ENCODE measurements at regions not wholly inside any gene's neighbourhood (a gene's known extent, or its start where the extent isn't known, plus 50 kb on each side); places are given as distances from the start of the nearest gene placed in this dataset.

GRCh38 chr16:85199069-85199725 is 86.9 kb upstream of the CIBAR2 start:
- Histone ChIP-seq H3K27ac (ENCODE audit: extremely low read length, insufficient read depth, low read length) (no peak overlapping the region), H3K9ac (ENCODE audit: insufficient read depth, low read depth, low read length) (no peak overlapping the region), H3K79me2 (ENCODE audit: insufficient read depth, low read length) (no peaks in the 10 kb centered on the region), H3K4me3 (replicated peaks in 1 of 3; ENCODE audit: insufficient read depth in 1 of 3, low read depth in 2 of 3, low read length in 3 of 3) (no peak overlapping the region), H3K9me3 (ENCODE audit: low read length) (no peaks in the 10 kb centered on the region), H3K4me1 (ENCODE audit: insufficient read depth, low read length) (peaks cover 100% of the 10 kb centered on the region), H3K27me3 (ENCODE audit: control insufficient read depth in 1 of 2, insufficient read depth in 2 of 2, low read length in 2 of 2) (no peaks in the 10 kb centered on the region; a peak in 1 of 5 replicates), H4K20me1 (ENCODE audit: insufficient read depth, low read length) (no peaks in the 10 kb centered on the region), H3K4me2 (ENCODE audit: low read depth, low read length) (no peak overlapping the region), H2AFZ (ENCODE audit: low read length) (no peak overlapping the region), H3K36me3 (replicated peaks in 1 of 2; ENCODE audit: control insufficient read depth in 1 of 2, insufficient read depth in 2 of 2, low read length in 2 of 2) (no peaks in the 10 kb centered on the region)
- DNase-seq (ENCODE audit: low spot score) = no peak
- CTCF ChIA-PET (ENCODE audit: low intra/inter-chr PET ratio, low total read pairs) = no interaction called here
- intact Hi-C loops (cut with micrococcal nuclease; ENCODE audit: unreplicated experiment) (no loop called here), in situ Hi-C loops (cut with HindIII; ENCODE audit: extremely low pct_ligation_motif_present, low pct_unique_long_range_greater_than_20kb) (no loop called here)
- FAIRE-seq = no peak
- no peak for ATAC-seq
- POLR2A ChIA-PET = interaction anchor here (1.0 to 2.7 kb wide), 3 partner anchors 13 to 40 kb away, joined by 4 to 14 read pairs (median 4); no protein-coding TSS in a partner anchor
- 91% methylated on average over 21 of the region's 21 CpGs for WGBS (ENCODE audit: low lambda C conversion rate)
- TF ChIP-seq MZF1 (CRISPR knock-in tag; IDR thresholded peaks at IDR 0.05; ENCODE audit: borderline replicate concordance) (no peak), KAT7 (CRISPR knock-in tag; IDR thresholded peaks at IDR 0.05; ENCODE audit: borderline replicate concordance) (no peak), PCBP2 (optimal IDR thresholded peaks at IDR 0.05; ENCODE audit: low read depth, low read length, poor library complexity, severe bottlenecking) (no peak), ZNF773 (CRISPR knock-in tag; IDR thresholded peaks at IDR 0.05; ENCODE audit: borderline replicate concordance) (no peak), SALL2 (CRISPR knock-in tag; IDR thresholded peaks at IDR 0.05) (no peak), TEAD2 (CRISPR knock-in tag; IDR thresholded peaks at IDR 0.05) (no peak), GLI4 (CRISPR knock-in tag; IDR thresholded peaks at IDR 0.05; ENCODE audit: borderline replicate concordance) (no peak), MED1 (CRISPR knock-in tag; IDR thresholded peaks at IDR 0.05) (no peak), ZNF616 (CRISPR knock-in tag; IDR thresholded peaks at IDR 0.05; ENCODE audit: low read depth) (no peak), BRD4 (CRISPR knock-in tag; IDR thresholded peaks at IDR 0.05) (no peak), ZBTB38 (CRISPR knock-in tag; IDR thresholded peaks at IDR 0.05) (no peak), ZNF577 (CRISPR knock-in tag; IDR thresholded peaks at IDR 0.05; ENCODE audit: borderline replicate concordance, low read depth) (no peak), SPEN (CRISPR knock-in tag; IDR thresholded peaks at IDR 0.05; ENCODE audit: low read depth) (no peak), NR0B2 (CRISPR knock-in tag; IDR thresholded peaks at IDR 0.05) (no peak), PHF5A (CRISPR knock-in tag; IDR thresholded peaks at IDR 0.05; ENCODE audit: low read depth, unreplicated experiment) (no peak), ZMYM4 (CRISPR knock-in tag; IDR thresholded peaks at IDR 0.05) (no peak), NFKB2 (CRISPR knock-in tag; IDR thresholded peaks at IDR 0.05; ENCODE audit: borderline replicate concordance) (no peak), FOXK1 (CRISPR knock-in tag; IDR thresholded peaks at IDR 0.05; ENCODE audit: borderline replicate concordance, low read depth) (no peak)
- TF ChIP-seq, protein P1, sequence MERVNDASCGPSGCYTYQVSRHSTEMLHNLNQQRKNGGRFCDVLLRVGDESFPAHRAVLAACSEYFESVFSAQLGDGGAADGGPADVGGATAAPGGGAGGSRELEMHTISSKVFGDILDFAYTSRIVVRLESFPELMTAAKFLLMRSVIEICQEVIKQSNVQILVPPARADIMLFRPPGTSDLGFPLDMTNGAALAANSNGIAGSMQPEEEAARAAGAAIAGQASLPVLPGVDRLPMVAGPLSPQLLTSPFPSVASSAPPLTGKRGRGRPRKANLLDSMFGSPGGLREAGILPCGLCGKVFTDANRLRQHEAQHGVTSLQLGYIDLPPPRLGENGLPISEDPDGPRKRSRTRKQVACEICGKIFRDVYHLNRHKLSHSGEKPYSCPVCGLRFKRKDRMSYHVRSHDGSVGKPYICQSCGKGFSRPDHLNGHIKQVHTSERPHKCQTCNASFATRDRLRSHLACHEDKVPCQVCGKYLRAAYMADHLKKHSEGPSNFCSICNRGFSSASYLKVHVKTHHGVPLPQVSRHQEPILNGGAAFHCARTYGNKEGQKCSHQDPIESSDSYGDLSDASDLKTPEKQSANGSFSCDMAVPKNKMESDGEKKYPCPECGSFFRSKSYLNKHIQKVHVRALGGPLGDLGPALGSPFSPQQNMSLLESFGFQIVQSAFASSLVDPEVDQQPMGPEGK (CRISPR knock-in tag; IDR thresholded peaks at IDR 0.05) = no peak
- BruUV-seq (replicated peaks) = no TSS peak
